ENCODE measurements at regions not wholly inside any gene's neighbourhood (a gene's known extent, or its start where the extent isn't known, plus 50 kb on each side); places are given as distances from the start of the nearest gene placed in this dataset.

GRCh38 chr14:104517426-104517825 is 62.1 kb upstream of the C14orf180 start:
- H3K36me3 Mint-ChIP-seq (ENCODE audit: low read depth): no peaks in the 10 kb centered on the region
- Histone ChIP-seq H3K4me3 (ENCODE audit: low read length) (no peak overlapping the region), H3K4me1 (ENCODE audit: insufficient read depth, low read length) (no peaks in the 10 kb centered on the region), H3K9me3 (ENCODE audit: control insufficient read depth in 1 of 2, insufficient read depth in 1 of 2, low read length in 2 of 2) (peaks cover 0 to 25% of the 10 kb centered on the region in 2 experiments), H3K27me3 (ENCODE audit: control insufficient read depth in 1 of 2, insufficient read depth in 2 of 2, low read length in 2 of 2) (no peaks in the 10 kb centered on the region), H3K36me3 (ENCODE audit: insufficient read depth, low read length) (no peaks in the 10 kb centered on the region), H3K27ac (ENCODE audit: low read depth in 1 of 2, low read length in 2 of 2) (no peak overlapping the region)
- no peak overlapping the region for H3K4me3 Mint-ChIP-seq
- H3K9me3 Mint-ChIP-seq: no peaks in the 10 kb centered on the region
- peaks cover 6% of the 10 kb centered on the region for H3K27me3 Mint-ChIP-seq
- intact Hi-C loops (cut with DNase I, micrococcal nuclease): no loop called here
- ATAC-seq (ENCODE audit: poor library complexity): no peak
- TF ChIP-seq CTCF (IDR thresholded peaks at IDR 0.05): no peak
- H3K4me1 Mint-ChIP-seq (ENCODE audit: low read depth): no peaks in the 10 kb centered on the region
- no peak overlapping the region for H3K27ac Mint-ChIP-seq
- ChIA-PET POLR2A (no interaction called here), CTCF (no interaction called here)
- no peak for DNase-seq

- CTCF ChIA-PET: no interaction called here
- H3K36me3 ChIP-seq (ENCODE audit: insufficient read depth, low read length): no peaks in the 10 kb centered on the region
- no peak for ATAC-seq (ENCODE audit: poor library complexity)
- H3K27ac Mint-ChIP-seq: no peak overlapping the region
- TF ChIP-seq CTCF (IDR thresholded peaks at IDR 0.05): no peak
- POLR2A ChIA-PET: no interaction called here
- H3K27me3 Mint-ChIP-seq: peaks cover 6% of the 10 kb centered on the region
- H3K9me3 Mint-ChIP-seq: no peaks in the 10 kb centered on the region
- H3K4me1 Mint-ChIP-seq (ENCODE audit: low read depth): no peaks in the 10 kb centered on the region
- no peak overlapping the region for H3K27ac ChIP-seq (ENCODE audit: low read depth in 1 of 2, low read length in 2 of 2)
- no peak overlapping the region for H3K4me3 Mint-ChIP-seq
- H3K27me3 ChIP-seq (ENCODE audit: control insufficient read depth in 1 of 2, insufficient read depth in 2 of 2, low read length in 2 of 2): no peaks in the 10 kb centered on the region
- intact Hi-C loops (cut with DNase I, micrococcal nuclease): no loop called here
- no peak for DNase-seq
- peaks cover 0 to 27% of the 10 kb centered on the region in 2 experiments for H3K9me3 ChIP-seq (ENCODE audit: control insufficient read depth in 1 of 2, insufficient read depth in 1 of 2, low read length in 2 of 2)
- H3K36me3 Mint-ChIP-seq (ENCODE audit: low read depth): no peaks in the 10 kb centered on the region
- H3K4me1 ChIP-seq (ENCODE audit: insufficient read depth, low read length): no peaks in the 10 kb centered on the region
- no peak overlapping the region for H3K4me3 ChIP-seq (ENCODE audit: low read length)
These were observed 61.7 kb upstream of the C14orf180 start for GRCh38 chr14:104517867-104518266.

GRCh38 chr14:104518659-104519350 is 60.8 kb upstream of the C14orf180 start:
- ATAC-seq (ENCODE audit: poor library complexity) (no peak), DNase-seq (no peak)
- Mint-ChIP-seq H3K27me3 (peaks cover 6% of the 10 kb centered on the region), H3K9me3 (no peaks in the 10 kb centered on the region), H3K27ac (no peak overlapping the region), H3K4me1 (ENCODE audit: low read depth) (no peaks in the 10 kb centered on the region), H3K4me3 (no peak overlapping the region), H3K36me3 (ENCODE audit: low read depth) (no peaks in the 10 kb centered on the region)
- no peaks in the 10 kb centered on the region for H3K27me3 ChIP-seq (ENCODE audit: control insufficient read depth in 1 of 2, insufficient read depth in 2 of 2, low read length in 2 of 2)
- CTCF ChIA-PET: no interaction called here
- H3K9me3 ChIP-seq (ENCODE audit: control insufficient read depth in 1 of 2, insufficient read depth in 1 of 2, low read length in 2 of 2): peaks cover 0 to 32% of the 10 kb centered on the region in 2 experiments
- no peak overlapping the region for H3K4me3 ChIP-seq (ENCODE audit: low read length)
- H3K4me1 ChIP-seq (ENCODE audit: insufficient read depth, low read length): no peaks in the 10 kb centered on the region
- no peak overlapping the region for H3K27ac ChIP-seq (ENCODE audit: low read depth in 1 of 2, low read length in 2 of 2)
- no peak for TF ChIP-seq CTCF (IDR thresholded peaks at IDR 0.05)
- H3K36me3 ChIP-seq (ENCODE audit: insufficient read depth, low read length): no peaks in the 10 kb centered on the region
- intact Hi-C loops (cut with DNase I, micrococcal nuclease): no loop called here
- POLR2A ChIA-PET: no interaction called here
